ENCODE measurements at regions not wholly inside any gene's neighbourhood (a gene's known extent, or its start where the extent isn't known, plus 50 kb on each side); places are given as distances from the start of the nearest gene placed in this dataset.
A peak's percentile ranks its signal among the peaks of the same experiment; 100 is the strongest.

DNA sequence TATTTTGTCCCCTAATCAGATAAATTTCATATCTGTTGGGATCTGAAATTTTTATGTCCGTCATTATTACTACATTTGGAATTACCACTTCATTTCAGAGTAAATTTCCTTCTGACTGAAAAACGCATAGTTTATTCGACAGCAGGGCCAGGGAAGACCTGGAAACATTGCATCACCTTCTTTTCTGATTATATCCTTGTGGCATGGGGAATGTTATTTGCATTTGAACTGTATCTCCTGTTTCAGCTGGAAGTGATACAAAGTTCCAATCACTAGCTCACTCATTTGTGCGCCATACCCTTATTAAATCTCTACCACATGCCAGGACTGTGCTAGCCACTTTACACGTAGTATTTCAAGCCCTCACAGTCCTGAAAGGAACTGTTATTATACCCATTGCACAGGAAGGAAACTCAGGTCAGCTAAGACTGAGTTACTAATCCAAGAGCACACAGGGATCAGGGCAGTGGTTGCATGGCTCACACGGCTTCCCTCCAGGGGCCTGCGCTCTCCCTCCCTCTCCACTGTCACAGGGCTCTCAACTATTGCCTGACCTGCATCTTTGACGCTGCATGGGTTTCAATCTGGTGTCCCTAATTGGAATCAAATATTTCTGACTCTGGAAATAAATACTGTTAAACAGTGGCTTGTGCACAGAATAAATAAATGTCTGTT, 84.4 kb upstream of the NANOS1 start:
- WGBS, 2 experiments (ENCODE audit: insufficient coverage in 1 of 2, insufficient read length in 1 of 2) = 82 to 94% methylated on average over 5 to 8 of the region's 8 CpGs
- Mint-ChIP-seq H3K4me3 (no peak overlapping the region), H3K9me3 (peaks cover 6% of the 10 kb centered on the region), H3K4me1 (peaks cover 6% of the 10 kb centered on the region), H3K27ac (no peak overlapping the region), H3K27me3 (ENCODE audit: insufficient read depth) (peaks cover 14% of the 10 kb centered on the region), H3K36me3 (ENCODE audit: low read depth) (no peaks in the 10 kb centered on the region)
- DNase-seq = no peak
- TF ChIP-seq, protein P1, sequence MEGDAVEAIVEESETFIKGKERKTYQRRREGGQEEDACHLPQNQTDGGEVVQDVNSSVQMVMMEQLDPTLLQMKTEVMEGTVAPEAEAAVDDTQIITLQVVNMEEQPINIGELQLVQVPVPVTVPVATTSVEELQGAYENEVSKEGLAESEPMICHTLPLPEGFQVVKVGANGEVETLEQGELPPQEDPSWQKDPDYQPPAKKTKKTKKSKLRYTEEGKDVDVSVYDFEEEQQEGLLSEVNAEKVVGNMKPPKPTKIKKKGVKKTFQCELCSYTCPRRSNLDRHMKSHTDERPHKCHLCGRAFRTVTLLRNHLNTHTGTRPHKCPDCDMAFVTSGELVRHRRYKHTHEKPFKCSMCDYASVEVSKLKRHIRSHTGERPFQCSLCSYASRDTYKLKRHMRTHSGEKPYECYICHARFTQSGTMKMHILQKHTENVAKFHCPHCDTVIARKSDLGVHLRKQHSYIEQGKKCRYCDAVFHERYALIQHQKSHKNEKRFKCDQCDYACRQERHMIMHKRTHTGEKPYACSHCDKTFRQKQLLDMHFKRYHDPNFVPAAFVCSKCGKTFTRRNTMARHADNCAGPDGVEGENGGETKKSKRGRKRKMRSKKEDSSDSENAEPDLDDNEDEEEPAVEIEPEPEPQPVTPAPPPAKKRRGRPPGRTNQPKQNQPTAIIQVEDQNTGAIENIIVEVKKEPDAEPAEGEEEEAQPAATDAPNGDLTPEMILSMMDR (conservative IDR thresholded peaks at IDR 0.05) = no peak
- Histone ChIP-seq H3K4me1 (ENCODE audit: control insufficient read depth, insufficient read depth, low read length) (no peaks in the 10 kb centered on the region), H3K27ac (ENCODE audit: low read depth, low read length) (no peak overlapping the region), H3K9ac (ENCODE audit: extremely low read depth, low read length, poor library complexity, severe bottlenecking) (no peak overlapping the region), H3K9me3 (ENCODE audit: control insufficient read depth, low read length) (no peaks in the 10 kb centered on the region), H3K36me3 (ENCODE audit: control insufficient read depth, insufficient read depth, low read length) (no peaks in the 10 kb centered on the region), H3K27me3 (ENCODE audit: control insufficient read depth, insufficient read depth, low read length, poor library complexity, severe bottlenecking) (no peaks in the 10 kb centered on the region), H3K4me3 (ENCODE audit: low read length) (no peak overlapping the region)

DNA sequence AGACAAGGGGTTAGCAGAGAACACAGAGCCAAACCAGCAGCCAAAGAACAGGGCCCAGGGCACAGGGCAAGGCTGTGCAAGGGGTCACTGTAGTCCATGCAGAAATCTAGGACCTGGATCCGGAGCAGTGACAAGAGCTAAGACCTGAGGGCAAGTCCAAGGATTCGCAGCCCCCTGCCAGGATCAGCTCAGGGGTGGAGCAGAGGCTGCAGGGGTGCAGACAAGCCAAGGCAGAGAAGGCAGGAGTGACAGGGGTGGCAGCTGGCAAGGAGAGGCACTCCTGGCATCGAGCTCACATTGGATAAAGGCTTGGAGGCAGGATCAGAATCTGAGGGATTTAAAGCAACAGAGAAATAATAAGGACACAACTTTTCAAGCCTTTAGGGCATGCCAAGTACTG, 80.7 kb upstream of the NANOS1 start:
- DNase-seq = no peak
- Mint-ChIP-seq H3K4me1 (peaks cover 6% of the 10 kb centered on the region), H3K27me3 (ENCODE audit: insufficient read depth) (peaks cover 9% of the 10 kb centered on the region), H3K4me3 (no peak overlapping the region), H3K36me3 (ENCODE audit: low read depth) (no peaks in the 10 kb centered on the region), H3K27ac (no peak overlapping the region), H3K9me3 (no peaks in the 10 kb centered on the region)
- WGBS, 2 experiments (ENCODE audit: insufficient coverage in 1 of 2, insufficient read length in 1 of 2) = 80 to 100% methylated on average over 2 to 3 of the region's 3 CpGs
- H3K36me3 ChIP-seq (ENCODE audit: control insufficient read depth, insufficient read depth, low read length) = no peaks in the 10 kb centered on the region
- no peak overlapping the region for H3K4me3 ChIP-seq (ENCODE audit: low read length)
- H3K27ac ChIP-seq (ENCODE audit: low read depth, low read length) = no peak overlapping the region
- no peaks in the 10 kb centered on the region for H3K4me1 ChIP-seq (ENCODE audit: control insufficient read depth, insufficient read depth, low read length)
- no peak overlapping the region for H3K9ac ChIP-seq (ENCODE audit: extremely low read depth, low read length, poor library complexity, severe bottlenecking)
- H3K9me3 ChIP-seq (ENCODE audit: control insufficient read depth, low read length) = no peaks in the 10 kb centered on the region
- TF ChIP-seq, protein P1 (conservative IDR thresholded peaks at IDR 0.05) = peak; percentile 19
- H3K27me3 ChIP-seq (ENCODE audit: control insufficient read depth, insufficient read depth, low read length, poor library complexity, severe bottlenecking) = no peaks in the 10 kb centered on the region

DNA sequence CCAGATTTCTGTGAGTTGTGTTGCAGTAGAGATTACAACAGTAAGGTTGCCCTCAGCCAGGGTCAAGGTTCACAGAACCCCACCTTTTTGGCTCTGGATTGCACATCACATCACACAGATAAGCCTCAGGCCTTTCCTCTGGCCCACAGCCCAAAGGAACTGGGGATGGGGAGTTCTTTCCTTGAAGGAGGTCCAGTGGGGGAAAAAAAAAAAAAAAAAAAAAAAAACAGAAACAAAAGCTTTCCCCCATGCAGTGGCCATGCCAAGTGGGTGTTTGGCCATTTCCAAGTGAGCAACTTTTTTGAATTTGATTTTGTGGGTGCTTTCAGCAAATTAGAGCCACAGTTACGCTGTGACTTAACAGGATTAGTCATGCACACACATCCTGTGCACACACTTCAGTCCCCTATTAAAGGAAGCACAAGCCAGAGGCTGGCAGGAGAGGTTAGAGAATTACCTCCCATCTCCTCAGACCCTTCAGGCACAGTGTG, 79.3 kb upstream of the NANOS1 start:
- 85 to 86% methylated on average over 1 of the region's 1 CpG for WGBS, 2 experiments (ENCODE audit: insufficient coverage in 1 of 2, insufficient read length in 1 of 2)
- no peaks in the 10 kb centered on the region for H3K27me3 ChIP-seq (ENCODE audit: control insufficient read depth, insufficient read depth, low read length, poor library complexity, severe bottlenecking)
- Mint-ChIP-seq H3K9me3 (no peaks in the 10 kb centered on the region), H3K27ac (no peak overlapping the region), H3K36me3 (ENCODE audit: low read depth) (no peaks in the 10 kb centered on the region), H3K27me3 (ENCODE audit: insufficient read depth) (peaks cover 15% of the 10 kb centered on the region), H3K4me1 (peaks cover 6% of the 10 kb centered on the region), H3K4me3 (no peak overlapping the region)
- H3K9ac ChIP-seq (ENCODE audit: extremely low read depth, low read length, poor library complexity, severe bottlenecking) = no peak overlapping the region
- H3K4me1 ChIP-seq (ENCODE audit: control insufficient read depth, insufficient read depth, low read length) = no peaks in the 10 kb centered on the region
- H3K9me3 ChIP-seq (ENCODE audit: control insufficient read depth, low read length) = no peaks in the 10 kb centered on the region
- no peak overlapping the region for H3K4me3 ChIP-seq (ENCODE audit: low read length)
- TF ChIP-seq, protein P1 (conservative IDR thresholded peaks at IDR 0.05) = no peak
- DNase-seq = no peak
- no peak overlapping the region for H3K27ac ChIP-seq (ENCODE audit: low read depth, low read length)
- H3K36me3 ChIP-seq (ENCODE audit: control insufficient read depth, insufficient read depth, low read length) = no peaks in the 10 kb centered on the region

Data from endodermal cell (in vitro differentiated cells).